ENCODE measurements at regions not wholly inside any gene's neighbourhood (a gene's known extent, or its start where the extent isn't known, plus 50 kb on each side); places are given as distances from the start of the nearest gene placed in this dataset.

DNA sequence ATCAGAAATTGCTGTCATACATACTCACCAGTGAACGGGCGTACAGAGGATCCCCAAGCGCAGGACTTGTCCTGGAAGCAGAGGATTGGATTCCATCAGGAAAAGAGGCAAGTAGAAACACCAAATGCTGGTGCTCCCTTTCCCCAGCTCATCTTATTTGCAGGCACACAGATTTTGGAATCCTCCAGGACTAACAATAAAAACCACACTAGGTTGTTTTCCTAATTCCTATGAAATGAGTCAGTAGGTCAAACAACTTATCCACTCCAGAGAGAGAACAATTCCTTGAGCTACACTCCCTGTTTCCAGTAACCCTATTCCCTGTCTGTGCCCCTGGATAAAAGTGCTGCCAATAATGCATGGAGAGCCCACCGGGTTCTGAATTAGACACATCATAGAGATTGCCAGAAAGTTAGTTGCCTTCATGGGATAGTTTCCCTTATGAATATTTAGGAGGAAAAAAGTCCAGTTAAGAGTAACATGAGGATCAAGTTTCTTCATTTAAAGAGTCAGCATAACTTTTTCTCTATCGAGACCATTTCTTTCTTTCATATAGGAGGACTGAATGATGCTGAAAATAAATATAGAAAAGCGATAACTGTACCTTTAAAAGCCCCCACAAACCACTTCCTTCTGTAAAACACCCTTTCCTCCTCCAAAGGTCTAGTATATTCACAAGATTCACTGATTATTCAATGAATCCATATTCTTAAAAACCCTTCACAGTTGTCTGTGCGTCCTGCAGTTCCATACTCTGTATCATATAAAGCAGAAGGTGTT, 178.3 kb upstream of the KLF14 start:
- Histone ChIP-seq H3K27ac (ENCODE audit: low read depth in 1 of 2, low read length in 1 of 2) (peak overlapping the region; percentile 83 to 97), H3K4me3 (peak overlapping the region; percentile 39), H3K36me3 (ENCODE audit: control insufficient read depth in 4 of 4, insufficient read depth in 4 of 4, low read length in 4 of 4) (peaks cover 0 to 2% (median 0%) of the 10 kb centered on the region in 4 donors), H3K9me3 (ENCODE audit: control insufficient read depth in 4 of 4, insufficient read depth in 3 of 4, low read length in 3 of 4) (no peaks in the 10 kb centered on the region), H3K9ac (ENCODE audit: insufficient read depth in 1 of 2, low read length in 2 of 2) (peak overlapping the region in 1 of 2 donors; percentile 68), H3K4me1 (ENCODE audit: control insufficient read depth in 5 of 5, insufficient read depth in 5 of 5, low read length in 5 of 5) (peaks cover 0 to 37% (median 4%) of the 10 kb centered on the region in 5 donors), H3K27me3 (ENCODE audit: control insufficient read depth in 3 of 3, insufficient read depth in 3 of 3, low read length in 2 of 3) (no peaks in the 10 kb centered on the region)
- DNase-seq (no peak), ATAC-seq (ENCODE audit: insufficient read depth, low FRiP score) (no peak)
- TF ChIP-seq, protein P1, sequence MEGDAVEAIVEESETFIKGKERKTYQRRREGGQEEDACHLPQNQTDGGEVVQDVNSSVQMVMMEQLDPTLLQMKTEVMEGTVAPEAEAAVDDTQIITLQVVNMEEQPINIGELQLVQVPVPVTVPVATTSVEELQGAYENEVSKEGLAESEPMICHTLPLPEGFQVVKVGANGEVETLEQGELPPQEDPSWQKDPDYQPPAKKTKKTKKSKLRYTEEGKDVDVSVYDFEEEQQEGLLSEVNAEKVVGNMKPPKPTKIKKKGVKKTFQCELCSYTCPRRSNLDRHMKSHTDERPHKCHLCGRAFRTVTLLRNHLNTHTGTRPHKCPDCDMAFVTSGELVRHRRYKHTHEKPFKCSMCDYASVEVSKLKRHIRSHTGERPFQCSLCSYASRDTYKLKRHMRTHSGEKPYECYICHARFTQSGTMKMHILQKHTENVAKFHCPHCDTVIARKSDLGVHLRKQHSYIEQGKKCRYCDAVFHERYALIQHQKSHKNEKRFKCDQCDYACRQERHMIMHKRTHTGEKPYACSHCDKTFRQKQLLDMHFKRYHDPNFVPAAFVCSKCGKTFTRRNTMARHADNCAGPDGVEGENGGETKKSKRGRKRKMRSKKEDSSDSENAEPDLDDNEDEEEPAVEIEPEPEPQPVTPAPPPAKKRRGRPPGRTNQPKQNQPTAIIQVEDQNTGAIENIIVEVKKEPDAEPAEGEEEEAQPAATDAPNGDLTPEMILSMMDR (IDR thresholded peaks at IDR 0.05; ENCODE audit: control extremely low read depth, extremely low read depth): no peak
- 27 to 29% methylated on average over 7 of the region's 7 CpGs for WGBS, 2 donors

DNA sequence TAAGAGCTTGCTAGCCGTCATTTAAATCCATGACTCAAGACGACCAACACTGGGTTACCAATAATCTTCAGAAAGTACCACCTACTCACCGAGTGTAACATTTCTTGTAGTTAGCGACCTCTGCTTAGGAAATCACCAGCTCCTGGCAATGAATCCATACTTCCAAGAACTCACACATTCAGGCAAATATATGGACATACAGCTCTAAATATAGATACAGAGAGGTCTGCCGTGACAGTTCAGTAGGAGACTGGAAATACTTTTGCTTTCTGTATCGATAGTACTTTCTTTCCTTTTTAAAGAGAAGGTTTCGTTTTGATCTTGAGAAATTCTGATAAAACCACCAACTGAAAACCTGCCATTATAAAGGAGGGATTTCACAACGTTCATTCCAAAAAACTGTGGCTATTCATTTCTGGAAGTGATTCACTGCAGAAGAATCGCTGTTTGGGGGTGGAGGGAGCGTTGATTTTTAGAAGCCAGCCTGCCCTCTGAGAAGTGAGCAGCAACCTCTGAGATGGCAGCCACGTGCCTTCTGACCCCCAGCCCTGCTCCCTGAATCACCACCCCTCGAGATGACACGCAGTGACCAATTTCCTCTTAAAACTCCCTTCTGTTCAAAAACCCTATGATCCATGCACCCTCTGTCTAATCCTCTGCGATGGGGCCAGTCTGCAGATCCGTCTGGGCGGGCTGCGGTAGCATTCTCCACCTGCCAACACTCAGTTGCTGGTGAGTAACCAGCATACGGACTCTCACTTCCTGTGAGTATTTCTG, 179.0 kb upstream of the KLF14 start:
- no peaks in the 10 kb centered on the region for H3K27me3 ChIP-seq (ENCODE audit: control insufficient read depth in 3 of 3, insufficient read depth in 3 of 3, low read length in 2 of 3)
- H3K9ac ChIP-seq (ENCODE audit: insufficient read depth in 1 of 2, low read length in 2 of 2): peak overlapping the region in 1 of 2 donors; percentile 68
- H3K4me1 ChIP-seq (ENCODE audit: control insufficient read depth in 5 of 5, insufficient read depth in 5 of 5, low read length in 5 of 5): peaks cover 0 to 40% (median 4%) of the 10 kb centered on the region in 5 donors
- WGBS, 2 donors: 0 to 1% methylated on average over 18 of the region's 18 CpGs
- no peaks in the 10 kb centered on the region for H3K9me3 ChIP-seq (ENCODE audit: control insufficient read depth in 4 of 4, insufficient read depth in 3 of 4, low read length in 3 of 4)
- H3K4me3 ChIP-seq: no peak overlapping the region
- peaks cover 0 to 2% (median 0%) of the 10 kb centered on the region in 4 donors for H3K36me3 ChIP-seq (ENCODE audit: control insufficient read depth in 4 of 4, insufficient read depth in 4 of 4, low read length in 4 of 4)
- ATAC-seq (ENCODE audit: insufficient read depth, low FRiP score) (peak; percentile 85), DNase-seq (peak in 2 of 3 donors; percentile 40 to 58)
- H3K27ac ChIP-seq (ENCODE audit: low read depth in 1 of 2, low read length in 1 of 2): peak overlapping the region; percentile 96 to 97
- TF ChIP-seq, protein P1 (IDR thresholded peaks at IDR 0.05; ENCODE audit: control extremely low read depth, extremely low read depth): no peak

DNA sequence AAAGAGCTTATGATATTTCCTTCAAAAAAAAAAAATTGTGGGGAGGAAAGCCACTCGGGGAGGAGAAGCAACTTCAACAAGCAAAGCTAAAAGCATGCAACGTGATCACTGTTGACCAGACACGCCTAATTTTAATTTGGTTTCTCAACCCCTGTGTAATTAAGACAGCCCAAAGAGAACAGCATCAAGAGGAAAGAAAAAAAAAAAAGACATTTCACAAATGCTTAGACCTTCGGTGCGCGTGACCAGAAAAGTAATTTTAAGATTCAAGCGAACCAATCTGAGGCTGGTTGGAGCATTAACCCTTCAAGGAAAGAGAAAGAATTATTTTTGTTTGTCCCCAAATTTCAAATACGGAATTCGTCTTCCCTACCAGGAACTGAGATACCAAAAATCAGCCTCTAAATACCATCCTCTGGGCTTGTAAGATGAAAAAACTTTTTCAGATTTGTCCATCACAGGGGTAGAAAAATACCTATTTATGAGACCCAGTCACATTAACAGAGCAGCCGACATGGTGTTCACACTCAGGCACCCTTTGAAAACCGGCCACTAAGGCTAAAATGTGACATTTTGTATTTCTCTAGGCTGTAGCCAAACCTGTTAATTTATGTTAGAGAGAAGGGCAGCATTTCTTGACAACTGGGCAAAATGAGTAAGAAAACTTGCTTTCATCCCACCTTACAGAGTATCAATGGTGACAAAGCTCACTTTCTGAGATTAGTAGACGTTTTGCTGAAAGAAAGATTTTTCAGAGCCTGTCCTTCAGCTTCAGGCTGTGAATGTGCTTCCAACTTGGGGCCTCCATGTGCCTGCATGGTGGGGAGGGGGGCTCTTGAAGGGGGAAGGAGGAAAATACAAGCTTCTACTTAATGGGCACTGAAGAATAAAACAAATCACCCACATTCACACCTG, 179.9 kb upstream of the KLF14 start:
- H3K27me3 ChIP-seq (ENCODE audit: control insufficient read depth in 3 of 3, insufficient read depth in 3 of 3, low read length in 2 of 3): no peaks in the 10 kb centered on the region
- TF ChIP-seq, protein P1 (IDR thresholded peaks at IDR 0.05; ENCODE audit: control extremely low read depth, extremely low read depth): no peak
- peaks cover 0 to 41% (median 4%) of the 10 kb centered on the region in 5 donors for H3K4me1 ChIP-seq (ENCODE audit: control insufficient read depth in 5 of 5, insufficient read depth in 5 of 5, low read length in 5 of 5)
- peak overlapping the region; percentile 96 to 97 for H3K27ac ChIP-seq (ENCODE audit: low read depth in 1 of 2, low read length in 1 of 2)
- ATAC-seq (ENCODE audit: insufficient read depth, low FRiP score): no peak
- no peaks in the 10 kb centered on the region for H3K9me3 ChIP-seq (ENCODE audit: control insufficient read depth in 4 of 4, insufficient read depth in 3 of 4, low read length in 3 of 4)
- no peak overlapping the region for H3K4me3 ChIP-seq
- no peak for DNase-seq
- H3K36me3 ChIP-seq (ENCODE audit: control insufficient read depth in 4 of 4, insufficient read depth in 4 of 4, low read length in 4 of 4): peaks cover 0 to 2% (median 0%) of the 10 kb centered on the region in 4 donors
- WGBS, 2 donors: 23 to 24% methylated on average over 12 of the region's 12 CpGs
- no peak overlapping the region for H3K9ac ChIP-seq (ENCODE audit: insufficient read depth in 1 of 2, low read length in 2 of 2)
